ENCODE measurements at regions not wholly inside any gene's neighbourhood (a gene's known extent, or its start where the extent isn't known, plus 50 kb on each side); places are given as distances from the start of the nearest gene placed in this dataset.

GRCh38 chr13:107276936-107277335, 709.0 kb upstream of the ARGLU1 start:
- H3K23ac ChIP-seq (ENCODE audit: insufficient read length, low read depth, low read length): no peak overlapping the region
- H3K27me3 ChIP-seq (ENCODE audit: insufficient read depth, low read length): no peaks in the 10 kb centered on the region
- H3K4ac ChIP-seq (ENCODE audit: low read depth, low read length): no peak overlapping the region
- Mint-ChIP-seq H3K9me3 (no peaks in the 10 kb centered on the region), H3K27me3 (ENCODE audit: low read depth) (no peaks in the 10 kb centered on the region), H3K4me3 (no peak overlapping the region), H3K36me3 (ENCODE audit: insufficient read depth in 1 of 3, low read depth in 3 of 3) (no peaks in the 10 kb centered on the region), H3K27ac (no peak overlapping the region), H3K4me1 (no peaks in the 10 kb centered on the region)
- no peak overlapping the region for H2AK5ac ChIP-seq (ENCODE audit: insufficient read length, low read length)
- no peak overlapping the region for H2BK12ac ChIP-seq (ENCODE audit: insufficient read length, low read depth, low read length)
- no peak overlapping the region for H4K91ac ChIP-seq (ENCODE audit: insufficient read length, low read depth, low read length)
- TF ChIP-seq, protein P1, sequence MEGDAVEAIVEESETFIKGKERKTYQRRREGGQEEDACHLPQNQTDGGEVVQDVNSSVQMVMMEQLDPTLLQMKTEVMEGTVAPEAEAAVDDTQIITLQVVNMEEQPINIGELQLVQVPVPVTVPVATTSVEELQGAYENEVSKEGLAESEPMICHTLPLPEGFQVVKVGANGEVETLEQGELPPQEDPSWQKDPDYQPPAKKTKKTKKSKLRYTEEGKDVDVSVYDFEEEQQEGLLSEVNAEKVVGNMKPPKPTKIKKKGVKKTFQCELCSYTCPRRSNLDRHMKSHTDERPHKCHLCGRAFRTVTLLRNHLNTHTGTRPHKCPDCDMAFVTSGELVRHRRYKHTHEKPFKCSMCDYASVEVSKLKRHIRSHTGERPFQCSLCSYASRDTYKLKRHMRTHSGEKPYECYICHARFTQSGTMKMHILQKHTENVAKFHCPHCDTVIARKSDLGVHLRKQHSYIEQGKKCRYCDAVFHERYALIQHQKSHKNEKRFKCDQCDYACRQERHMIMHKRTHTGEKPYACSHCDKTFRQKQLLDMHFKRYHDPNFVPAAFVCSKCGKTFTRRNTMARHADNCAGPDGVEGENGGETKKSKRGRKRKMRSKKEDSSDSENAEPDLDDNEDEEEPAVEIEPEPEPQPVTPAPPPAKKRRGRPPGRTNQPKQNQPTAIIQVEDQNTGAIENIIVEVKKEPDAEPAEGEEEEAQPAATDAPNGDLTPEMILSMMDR (conservative IDR thresholded peaks at IDR 0.05): no peak
- 100% methylated on average over 1 of the region's 2 CpGs for WGBS (ENCODE audit: extremely low coverage, insufficient read length, low lambda C conversion rate)
- H3K23me2 ChIP-seq (ENCODE audit: insufficient read length, low read depth, low read length, poor library complexity, severe bottlenecking): no peaks in the 10 kb centered on the region
- DNase-seq: no peak
- no peak overlapping the region for H3K27ac ChIP-seq (ENCODE audit: insufficient read length, low read depth, low read length)
- no peak overlapping the region for H3K18ac ChIP-seq (ENCODE audit: insufficient read length, low read depth, low read length)
- H3K79me2 ChIP-seq (ENCODE audit: insufficient read depth, low read length): no peaks in the 10 kb centered on the region
- H4K8ac ChIP-seq (replicated peaks; ENCODE audit: insufficient read length, low read depth, low read length): no peak overlapping the region
- no peak overlapping the region for H2BK120ac ChIP-seq (ENCODE audit: low read depth, low read length, poor library complexity, severe bottlenecking)
- H3K4me1 ChIP-seq (ENCODE audit: insufficient read depth, low read length): no peaks in the 10 kb centered on the region
- no peak overlapping the region for H2BK15ac ChIP-seq (ENCODE audit: low read depth, low read length)
- no peak overlapping the region for H2AFZ ChIP-seq (ENCODE audit: low read length)
- H4K20me1 ChIP-seq (ENCODE audit: control insufficient read depth, insufficient read depth, insufficient read length): no peaks in the 10 kb centered on the region
- H3K9ac ChIP-seq (ENCODE audit: extremely low read depth, insufficient read length, low read length): no peak overlapping the region
- no peak overlapping the region for H2BK5ac ChIP-seq (ENCODE audit: insufficient read length, low read length)
- H3K79me1 ChIP-seq (ENCODE audit: insufficient read depth, low read depth, low read length, poor library complexity, severe bottlenecking): no peaks in the 10 kb centered on the region
- no peaks in the 10 kb centered on the region for H3K9me3 ChIP-seq (ENCODE audit: control insufficient read depth, low read depth, low read length)
- H3T11ph ChIP-seq (ENCODE audit: low read length): no peak overlapping the region
- no peak overlapping the region for H4K5ac ChIP-seq (ENCODE audit: insufficient read length, low read depth, low read length)
- no peak overlapping the region for H2BK20ac ChIP-seq (ENCODE audit: low read depth, low read length, poor library complexity, severe bottlenecking)
- no peak overlapping the region for H3K4me2 ChIP-seq (ENCODE audit: insufficient read depth, insufficient read length, low read length)
- H3K14ac ChIP-seq (ENCODE audit: insufficient read depth, low read length): no peak overlapping the region
- H3K56ac ChIP-seq (ENCODE audit: insufficient read length, low read depth, low read length): no peak overlapping the region

All from H9 (cell line).